K562 (cell line): ENCODE measurements at regions not wholly inside any gene's neighbourhood (a gene's known extent, or its start where the extent isn't known, plus 50 kb on each side); places are given as distances from the start of the nearest gene placed in this dataset.

Experiments used
- ATAC-seq: fragments of 200-7000 bp; cut with Tn5 transposase; 3 replicates; pipeline ENCODE4 v1.9.1; 2020; ENCODE audit warnings: moderate library complexity
- BruUV-seq: library from RNA; stranded (reverse); fragments of 400-500 nt; replicated peaks from 2 replicates; lab custom pipeline; 2021; lab: Mats Ljungman, UMichigan
- CTCF ChIA-PET: fragments of 300-600 bp; formaldehyde crosslinking; extraction: SDS; loops from one replicate; lab custom pipeline; 2021; ENCODE audit warnings: low intra/inter-chr PET ratio; lab: Yijun Ruan, JAX
- POLR2A ChIA-PET: fragments of 300-600, 350-650 bp; sonication (Branson Sonifier 250); formaldehyde crosslinking; extraction: SDS; loops from one replicate; lab custom pipeline; 2021; ENCODE audit warnings: antibody characterized with exemption, inconsistent platforms; lab: Yijun Ruan, JAX
- DNase-seq, 4 experiments: peaks; one replicate each; pipeline versions ENCODE4 v3.0.0 to v3.0.0-alpha.2; 2011 to 2018; ENCODE audit warnings: low spot score in 3 of 4, mixed read lengths in 3 of 4; ENCODE audit errors: extremely low read depth in 1 of 4
- FAIRE-seq: peaks from 2 replicates; lab custom pipeline; 2011; peaks lifted over from hg19 to GRCh38; lab: Jason Lieb, UNC
- H2AFZ ChIP-seq: 2 replicates; pipeline ENCODE4 v1.6.0; 2011; ENCODE audit warnings: low read depth, low read length, control low read depth, inconsistent platforms
- H3K27ac ChIP-seq: fragments of 200-600 bp; 3 replicates; pipeline ENCODE4 v1.8.0; 2011; ENCODE audit warnings: low read depth, mild to moderate bottlenecking, control low read depth, inconsistent platforms, low read length, moderate library complexity, mixed read lengths; ENCODE audit errors: extremely low read depth
- H3K27me3 ChIP-seq, 2 experiments: fragments of 300-600 bp in 1 of 2; 2 replicates in 1 of 2; 3 replicates in 1 of 2; pipeline versions ENCODE4 v1.6.0 to v1.8.0; 2011; ENCODE audit warnings: inconsistent platforms in 2 of 2, low read length in 2 of 2, mild to moderate bottlenecking in 1 of 2, mixed read lengths in 1 of 2, moderate library complexity in 1 of 2; ENCODE audit not compliant: control insufficient read depth in 2 of 2, insufficient read depth in 2 of 2
- H3K36me3 ChIP-seq: fragments of 300-600 bp; 3 replicates; pipeline ENCODE4 v1.8.0; 2011; ENCODE audit warnings: mild to moderate bottlenecking, low read length, inconsistent platforms; ENCODE audit not compliant: control insufficient read depth, insufficient read depth
- H3K4me1 ChIP-seq, 2 experiments: fragments of 200-600 bp in 1 of 2; replicated peaks in 1 of 2; 2 replicates in 1 of 2; 3 replicates in 1 of 2; pipeline versions ENCODE4 v1.5.1 to v1.8.0; 2011; ENCODE audit warnings: inconsistent platforms in 2 of 2, low read length in 2 of 2, mild to moderate bottlenecking in 1 of 2, mixed read lengths in 1 of 2, moderate library complexity in 1 of 2; ENCODE audit not compliant: control insufficient read depth in 2 of 2, insufficient read depth in 2 of 2
- H3K4me2 ChIP-seq: 2 replicates; pipeline ENCODE4 v1.6.1; 2011; ENCODE audit warnings: low read length, control low read depth, inconsistent platforms, mixed read lengths; ENCODE audit not compliant: insufficient read depth
- H3K4me3 ChIP-seq: fragments of 200-600 bp; sonication (generic), shearing (Covaris generic); 2 replicates; pipeline ENCODE4 v1.5.1; 2016; ENCODE audit warnings: control low read depth, inconsistent platforms
- H3K79me2 ChIP-seq: fragments of 200-600 bp; 3 replicates; pipeline ENCODE4 v1.8.0; 2011; ENCODE audit warnings: low read length, inconsistent platforms; ENCODE audit not compliant: control insufficient read depth, insufficient read depth
- H3K9ac ChIP-seq, 2 experiments: 2 replicates each; pipeline versions ENCODE4 v1.6.0 to v1.6.1; 2011; ENCODE audit warnings: low read depth in 2 of 2, low read length in 2 of 2, control low read depth in 1 of 2, inconsistent platforms in 1 of 2, mild to moderate bottlenecking in 1 of 2, mixed read lengths in 1 of 2; ENCODE audit not compliant: insufficient read depth in 1 of 2
- H3K9me1 ChIP-seq: one replicate; pipeline ENCODE4 v1.6.0; 2011; ENCODE audit warnings: inconsistent platforms, mild to moderate bottlenecking, low read length, moderate library complexity; ENCODE audit not compliant: control insufficient read depth, insufficient read depth
- H3K9me3 ChIP-seq: replicated peaks from 2 replicates; pipeline ENCODE4 v1.5.1; 2011; ENCODE audit warnings: low read depth, low read length, inconsistent platforms; ENCODE audit not compliant: control insufficient read depth, insufficient read depth
- H4K20me1 ChIP-seq: replicated peaks from 2 replicates; pipeline ENCODE4 v1.6.1; 2011; ENCODE audit warnings: low read length, inconsistent platforms, mixed read lengths; ENCODE audit not compliant: control insufficient read depth, insufficient read depth
- CBFB ChIP-seq: sonication (generic); formaldehyde crosslinking; IDR thresholded peaks from 2 replicates; pipeline ENCODE4 v1.4.0; 2020; ENCODE audit warnings: mild to moderate bottlenecking, missing genetic modification reagents
- CBX2 ChIP-seq: fragments of 200-600 bp; sonication (generic); IDR thresholded peaks from one replicate; pipeline ENCODE4 v1.6.1; 2012; ENCODE audit warnings: mild to moderate bottlenecking, low read length, inconsistent platforms; ENCODE audit not compliant: insufficient read depth, poor library complexity, severe bottlenecking
- CEBPG ChIP-seq, 3 experiments: fragments of 200-800 bp in 1 of 3; sonication (Bioruptor generic) in 1 of 3; sonication (generic) in 1 of 3; formaldehyde crosslinking in 1 of 3; IDR thresholded peaks in 2 of 3; conservative IDR thresholded peaks in 1 of 3; 2 replicates each; pipeline versions ENCODE4 v1.6.1 to v1.8.0; 2016 to 2022; ENCODE audit warnings: missing compliant biosample characterization in 2 of 3, missing genetic modification characterization in 2 of 3, mild to moderate bottlenecking in 1 of 3, missing genetic modification reagents in 1 of 3
- KDM5B ChIP-seq: fragments of 200-600 bp; sonication (generic); IDR thresholded peaks from 2 replicates; pipeline ENCODE4 v1.6.1; 2012; ENCODE audit warnings: low read depth, mild to moderate bottlenecking, moderate library complexity, low read length, control low read depth, inconsistent platforms; ENCODE audit not compliant: insufficient replicate concordance
- NFIX ChIP-seq: fragments of 250-450 bp; sonication (Bioruptor Pico); IDR thresholded peaks from 2 replicates; pipeline ENCODE4 v1.4.0; 2020; ENCODE audit warnings: low read depth, mild to moderate bottlenecking, moderate library complexity
- NFXL1 ChIP-seq: fragments of 450-650 bp; formaldehyde crosslinking; IDR thresholded peaks from 2 replicates; pipeline ENCODE4 v1.4.0; 2021; ENCODE audit warnings: mild to moderate bottlenecking
- PHF20 ChIP-seq: fragments of 450-650 bp; IDR thresholded peaks from 2 replicates; pipeline ENCODE4 v1.6.1; 2018; ENCODE audit not compliant: partially characterized antibody
- SOX6 ChIP-seq: fragments of 450-650 bp; IDR thresholded peaks from 2 replicates; pipeline ENCODE4 v1.6.1; 2014; ENCODE audit warnings: mild to moderate bottlenecking
- TBL1XR1 ChIP-seq, 2 experiments: IDR thresholded peaks; 2 replicates each; pipeline ENCODE4 v1.6.1; 2012; ENCODE audit warnings: improper control_type of control experiment in 2 of 2, low read length in 2 of 2, mild to moderate bottlenecking in 1 of 2
- ZKSCAN3 ChIP-seq: fragments of 250-450 bp; sonication (Bioruptor Pico); IDR thresholded peaks from 2 replicates; pipeline ENCODE4 v1.4.0; 2020
- WGBS: fragments of 100-300 bp; shearing (Covaris generic); methylation state at CpG from one replicate; pipeline ENCODE4 v1.1.6; 2016; ENCODE audit warnings: low coverage, mixed read lengths; ENCODE audit not compliant: insufficient coverage; ENCODE audit errors: missing lambda C conversion rate; 5-methylcytosine and 5-hydroxymethylcytosine counted together
- in situ Hi-C: fragments of 300-500 bp; cut with MboI; formaldehyde crosslinking; loops from 4 replicates; pipeline ENCODE4 v1.15.0; 2018; ENCODE audit warnings: inconsistent platforms, mixed read lengths
- intact Hi-C: fragments of 100-400 bp; cut with micrococcal nuclease; formaldehyde crosslinking; loops from 2 replicates; pipeline ENCODE4 v1.14.2; 2022

DNA sequence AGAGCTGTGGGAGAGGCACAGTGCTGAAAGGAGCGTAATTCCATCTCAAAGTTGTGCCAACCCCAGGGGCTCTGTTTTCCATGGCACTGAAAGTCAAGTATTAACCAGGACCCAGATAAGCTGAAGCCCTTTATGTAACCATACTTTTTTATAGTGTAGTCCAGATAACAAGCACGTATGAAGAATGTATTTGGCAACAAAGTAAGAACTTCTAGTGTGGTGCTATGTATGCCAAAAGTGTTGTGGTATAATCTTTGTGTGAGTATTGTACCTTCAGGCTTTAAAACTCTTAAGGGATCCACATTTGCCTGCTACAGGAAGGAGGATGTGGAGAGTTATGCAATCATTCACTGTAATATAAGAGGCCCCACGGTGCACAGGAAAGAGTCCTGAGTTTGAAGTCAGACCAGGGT is 129.4 kb downstream of the IBTK start:
- DNase-seq (no peak), ATAC-seq (no peak), FAIRE-seq (no peak)
- Histone ChIP-seq H3K9me1 (no peaks in the 10 kb centered on the region), H3K79me2 (no peaks in the 10 kb centered on the region), H3K4me1 (no peaks in the 10 kb centered on the region), H2AFZ (no peak overlapping the region), H3K9me3 (no peaks in the 10 kb centered on the region), H3K27me3 (peaks cover 2 to 6% of the 10 kb centered on the region in 2 experiments; a peak in 3 of 5 replicates), H4K20me1 (no peaks in the 10 kb centered on the region), H3K9ac (no peak overlapping the region), H3K27ac (no peak overlapping the region), H3K36me3 (no peaks in the 10 kb centered on the region), H3K4me3 (no peak overlapping the region), H3K4me2 (no peak overlapping the region)
- no TSS peak for BruUV-seq
- intact Hi-C loops = no loop called here
- ChIA-PET CTCF (no interaction called here), POLR2A (no interaction called here)
- WGBS = 0% methylated on average over 3 of the region's 3 CpGs
- in situ Hi-C loops = no loop called here
- TF ChIP-seq CEBPG (CRISPR knock-in tag; IDR thresholded peaks at IDR 0.05) (no peak), CEBPG (tag; conservative IDR thresholded peaks at IDR 0.05 in 1 of 2, IDR thresholded peaks at IDR 0.05 in 1 of 2) (0 out of 4 replicates have a peak, but pooled peaks of 1 of the 2 experiments have one; percentile 23), NFIX (CRISPR knock-in tag) (no peak)

DNA sequence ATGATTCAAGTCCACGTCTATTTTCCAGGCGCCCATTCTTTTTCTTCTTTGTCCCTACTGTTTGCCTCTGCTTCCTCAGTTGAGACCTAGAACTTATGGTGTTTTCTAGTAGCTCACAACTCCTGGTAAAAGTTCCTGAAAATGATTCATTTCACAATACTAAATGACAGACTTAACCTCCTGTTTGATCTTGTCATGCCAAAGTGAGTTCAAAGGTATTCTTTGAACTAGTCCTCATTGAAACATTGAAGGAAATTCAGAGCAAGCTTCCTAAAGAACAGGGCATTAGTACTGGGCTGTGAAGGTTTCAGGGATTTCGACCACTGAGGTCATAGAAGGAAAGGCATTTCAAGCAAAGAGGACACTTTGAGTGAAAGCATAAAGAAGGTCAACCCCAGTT is 132.8 kb downstream of the IBTK start:
- no peak overlapping the region for H3K4me3 ChIP-seq
- CTCF ChIA-PET = no interaction called here
- no peak for DNase-seq
- no peak overlapping the region for H3K9ac ChIP-seq
- no peaks in the 10 kb centered on the region for H3K36me3 ChIP-seq
- no peak overlapping the region for H2AFZ ChIP-seq
- no peak overlapping the region for H3K4me2 ChIP-seq
- no peak for FAIRE-seq
- no peaks in the 10 kb centered on the region for H4K20me1 ChIP-seq
- H3K27me3 ChIP-seq = peaks cover 2 to 6% of the 10 kb centered on the region in 2 experiments; a peak in 3 of 5 replicates
- TF ChIP-seq NFXL1 (CRISPR knock-in tag) = no peak
- no peak for TF ChIP-seq CBFB
- TF ChIP-seq CBX2 = no peak
- no peak for TF ChIP-seq PHF20
- TF ChIP-seq ZKSCAN3 (CRISPR knock-in tag) = no peak
- TF ChIP-seq TBL1XR1 (IDR thresholded peaks at IDR 0.05; ENCODE audit: low read length in 2 of 2) = no peak
- no peak for TF ChIP-seq SOX6
- TF ChIP-seq KDM5B = no peak
- TF ChIP-seq, all 486 proteins: peak for 0
- POLR2A ChIA-PET = no interaction called here
- intact Hi-C loops (no loop called here), in situ Hi-C loops (no loop called here)
- H3K9me3 ChIP-seq = no peaks in the 10 kb centered on the region
- ATAC-seq = no peak
- no peaks in the 10 kb centered on the region for H3K9me1 ChIP-seq
- H3K79me2 ChIP-seq = no peaks in the 10 kb centered on the region
- BruUV-seq = no TSS peak
- WGBS = 0% methylated on average over 3 of the region's 3 CpGs
- no peak overlapping the region for H3K27ac ChIP-seq
- no peaks in the 10 kb centered on the region for H3K4me1 ChIP-seq
